ENCODE measurements at regions not wholly inside any gene's neighbourhood (a gene's known extent, or its start where the extent isn't known, plus 50 kb on each side); places are given as distances from the start of the nearest gene placed in this dataset.

- TF ChIP-seq CTCF (IDR thresholded peaks at IDR 0.05; ENCODE audit: borderline replicate concordance, extremely low read depth, low read length, poor library complexity, severe bottlenecking): no peak
- no peak for TF ChIP-seq EZH2 (IDR thresholded peaks at IDR 0.05; ENCODE audit: borderline replicate concordance, low read depth, low read length, severe bottlenecking)
Observed at GRCh38 chr13:106326751-106327150, 208.7 kb downstream of the EFNB2 start.
